ENCODE measurements at regions not wholly inside any gene's neighbourhood (a gene's known extent, or its start where the extent isn't known, plus 50 kb on each side); places are given as distances from the start of the nearest gene placed in this dataset.

DNA sequence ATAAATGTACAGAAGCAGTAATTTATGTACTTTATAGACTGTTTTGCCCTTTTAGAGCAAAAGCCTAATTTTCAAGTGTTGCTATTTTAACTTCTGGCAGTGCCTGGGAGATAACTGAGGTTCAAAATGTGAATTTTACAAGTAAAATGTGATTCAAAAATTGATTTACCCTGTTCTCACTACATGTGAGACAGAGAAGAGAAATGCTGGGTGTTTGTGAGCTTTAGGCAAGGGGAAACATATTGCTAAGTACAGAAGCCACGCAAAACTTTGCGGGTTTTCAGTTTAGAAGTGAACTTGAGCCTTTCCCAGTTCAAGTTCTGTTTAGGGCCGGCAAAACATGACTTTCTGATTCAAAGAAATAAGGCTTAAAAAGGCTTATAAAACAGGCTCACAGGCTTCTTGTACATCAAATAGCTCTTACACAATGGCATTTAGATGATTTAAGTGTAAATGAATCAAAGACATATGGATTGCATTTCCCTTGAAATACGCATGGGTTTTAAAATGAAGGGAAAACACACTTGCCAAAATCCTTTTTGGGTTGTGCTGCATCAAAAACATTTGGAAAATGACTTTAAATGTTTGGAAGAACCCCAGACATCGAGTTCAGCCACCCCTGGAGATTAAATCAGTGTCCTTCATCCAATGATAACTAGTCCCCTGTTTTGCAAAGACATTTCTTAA is 370.8 kb upstream of the MEF2C start:
- TF ChIP-seq ZNF274 (IDR thresholded peaks at IDR 0.05; ENCODE audit: low read depth, low read length): no peak

DNA sequence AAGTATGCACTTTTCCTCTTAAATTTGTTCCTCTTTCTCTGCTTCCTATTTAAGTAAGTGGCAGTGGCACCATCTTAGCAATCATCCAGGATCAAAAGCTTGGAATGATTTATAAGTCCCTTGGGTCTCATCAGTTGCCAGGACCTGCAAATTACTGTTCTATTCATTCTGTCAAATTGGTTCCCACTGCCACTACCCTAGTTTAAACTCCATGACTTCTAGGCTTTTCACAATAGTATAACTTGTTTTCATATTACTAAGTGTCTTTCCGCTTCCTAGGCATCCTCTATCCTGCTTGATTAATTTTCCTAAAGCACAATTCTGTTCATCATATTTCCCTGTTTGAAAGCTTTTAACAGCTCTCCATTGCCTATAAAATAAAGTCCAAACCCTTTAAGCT is 363.9 kb upstream of the MEF2C start:
- H3K4me3 ChIP-seq (ENCODE audit: low read length): no peak overlapping the region
- TF ChIP-seq ZNF274 (IDR thresholded peaks at IDR 0.05; ENCODE audit: low read depth, low read length): no peak

More for the DNA sequence above, 370.8 kb upstream of the MEF2C start:
- no peak overlapping the region for H3K4me3 ChIP-seq (ENCODE audit: low read length)

DNA sequence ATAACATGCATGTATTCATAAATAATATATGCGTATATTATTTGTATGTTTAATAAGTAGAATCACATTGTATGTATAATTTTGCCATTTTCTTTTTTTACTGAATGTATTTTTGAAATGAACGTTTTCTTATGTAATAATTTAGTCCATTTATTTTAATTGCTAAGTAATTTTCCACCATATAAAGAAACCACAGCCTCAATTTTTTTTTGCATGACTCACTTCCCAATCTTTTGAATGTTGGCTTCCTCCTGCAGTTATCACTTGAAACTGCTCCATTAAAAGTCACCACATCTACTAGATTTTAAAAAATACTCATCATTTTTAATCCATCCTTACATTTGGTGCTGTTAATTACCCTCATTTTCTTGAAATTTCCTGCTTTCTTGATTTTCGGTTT is 363.3 kb upstream of the MEF2C start:
- TF ChIP-seq ZNF274 (IDR thresholded peaks at IDR 0.05; ENCODE audit: low read depth, low read length): no peak
- H3K4me3 ChIP-seq (ENCODE audit: low read length): no peak overlapping the region

DNA sequence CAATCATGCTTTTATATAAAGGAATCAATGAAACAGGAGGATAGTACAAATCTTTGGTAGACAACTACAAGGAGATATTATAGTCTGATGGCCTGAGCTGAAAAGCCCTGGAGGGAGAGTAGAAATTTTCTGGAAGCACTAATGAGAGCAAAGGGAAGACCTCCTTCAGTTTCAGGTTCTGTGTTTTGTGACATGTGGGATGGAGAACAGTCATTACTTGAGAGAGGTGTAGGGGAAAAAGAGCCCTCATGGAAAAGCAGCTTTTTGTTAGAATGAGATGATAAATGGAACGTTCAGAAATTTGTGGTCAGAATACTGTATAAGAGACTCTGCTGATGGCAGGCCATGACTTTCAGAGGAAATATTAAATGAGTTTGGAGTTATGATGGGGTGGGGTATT is 360.6 kb upstream of the MEF2C start:
- no peak overlapping the region for H3K4me3 ChIP-seq (ENCODE audit: low read length)
- no peak for TF ChIP-seq ZNF274 (IDR thresholded peaks at IDR 0.05; ENCODE audit: low read depth, low read length)

DNA sequence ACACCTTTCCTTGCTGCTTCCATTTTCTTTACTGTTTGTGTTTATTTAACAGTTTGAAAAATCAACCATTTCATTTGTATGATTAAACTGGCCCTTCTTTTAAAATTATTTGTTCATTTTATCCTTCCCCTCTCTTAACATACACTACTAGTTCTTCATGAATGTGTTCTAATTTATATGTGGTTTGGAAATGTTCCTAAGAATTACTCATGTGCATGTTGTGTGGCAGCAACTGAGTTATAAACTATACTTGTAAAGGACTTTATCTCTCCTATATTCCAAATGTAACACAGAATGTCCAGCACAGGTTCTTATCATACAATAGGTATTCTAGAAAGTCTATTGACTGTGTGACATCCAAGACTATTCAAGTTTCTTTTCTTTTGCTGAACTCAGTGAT is 358.2 kb upstream of the MEF2C start:
- TF ChIP-seq ZNF274 (IDR thresholded peaks at IDR 0.05; ENCODE audit: low read depth, low read length): no peak

DNA sequence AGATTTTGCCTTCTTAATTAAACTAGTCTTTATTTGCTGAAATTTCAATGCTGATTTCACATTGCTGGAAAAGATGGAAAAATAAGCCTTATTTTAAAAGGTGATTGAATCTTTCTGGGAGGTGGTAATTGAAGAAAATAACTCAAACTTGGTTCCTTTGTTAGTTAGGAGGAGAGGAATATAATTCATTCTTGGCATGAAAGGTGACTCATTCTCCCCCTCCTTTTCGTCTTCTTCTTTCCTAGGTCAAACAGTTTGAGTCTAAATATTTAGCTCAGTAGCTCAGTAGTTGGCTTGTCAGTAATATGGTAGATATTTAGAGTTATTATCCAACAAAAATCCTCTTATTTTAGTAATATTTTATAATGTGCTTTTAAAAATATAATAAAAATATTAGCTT is 353.9 kb upstream of the MEF2C start:
- no peak overlapping the region for H3K4me3 ChIP-seq (ENCODE audit: low read length)
- no peak for TF ChIP-seq ZNF274 (IDR thresholded peaks at IDR 0.05; ENCODE audit: low read depth, low read length)

More for the DNA sequence above, 358.2 kb upstream of the MEF2C start:
- no peak overlapping the region for H3K4me3 ChIP-seq (ENCODE audit: low read length)

DNA sequence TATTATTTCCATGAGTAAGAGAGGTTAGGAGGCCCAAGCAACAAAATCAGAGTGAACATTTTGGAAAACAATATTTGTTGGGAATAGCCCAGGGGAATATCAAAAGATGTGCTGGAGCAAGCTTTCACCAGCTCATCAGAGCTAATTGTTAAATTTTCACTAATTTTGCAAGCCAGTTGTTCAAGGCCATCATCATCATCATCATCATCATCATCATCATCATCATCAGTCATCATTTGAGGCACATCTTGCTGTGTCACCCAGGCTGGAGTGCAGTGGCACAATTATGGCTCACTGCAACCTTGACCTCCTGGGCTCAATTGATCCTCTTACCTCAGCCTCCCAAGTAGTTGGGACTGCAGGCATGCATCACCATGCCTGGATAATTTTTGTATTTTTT is 350.5 kb upstream of the MEF2C start:
- TF ChIP-seq ZNF274 (IDR thresholded peaks at IDR 0.05; ENCODE audit: low read depth, low read length): no peak
- H3K4me3 ChIP-seq (ENCODE audit: low read length): no peak overlapping the region

DNA sequence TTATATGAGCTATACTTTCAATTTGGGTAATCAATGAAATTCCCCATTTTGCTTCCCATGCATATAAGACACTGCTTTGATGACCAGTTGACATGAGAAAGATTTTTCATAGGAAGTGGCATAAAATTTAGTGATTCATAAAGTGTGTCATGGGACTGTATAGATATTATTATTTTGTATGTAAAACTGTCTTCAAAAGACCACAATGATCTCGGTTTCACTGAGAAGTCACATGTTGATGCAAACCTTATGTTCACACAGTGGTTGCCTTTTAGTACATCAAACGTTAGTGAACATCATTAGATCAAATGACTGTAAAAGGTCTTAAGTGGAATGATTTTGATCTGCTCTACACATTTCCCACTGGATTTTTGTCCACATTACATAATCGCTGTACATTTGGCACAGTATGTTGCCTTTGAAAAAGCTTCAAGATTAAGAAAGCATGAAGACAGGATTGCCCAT is 349.2 kb upstream of the MEF2C start:
- no peak overlapping the region; the same call in 1 of the 2 replicates for H3K4me3 ChIP-seq (ENCODE audit: low read length)
- TF ChIP-seq ZNF274 (IDR thresholded peaks at IDR 0.05; ENCODE audit: low read depth, low read length): no peak

DNA sequence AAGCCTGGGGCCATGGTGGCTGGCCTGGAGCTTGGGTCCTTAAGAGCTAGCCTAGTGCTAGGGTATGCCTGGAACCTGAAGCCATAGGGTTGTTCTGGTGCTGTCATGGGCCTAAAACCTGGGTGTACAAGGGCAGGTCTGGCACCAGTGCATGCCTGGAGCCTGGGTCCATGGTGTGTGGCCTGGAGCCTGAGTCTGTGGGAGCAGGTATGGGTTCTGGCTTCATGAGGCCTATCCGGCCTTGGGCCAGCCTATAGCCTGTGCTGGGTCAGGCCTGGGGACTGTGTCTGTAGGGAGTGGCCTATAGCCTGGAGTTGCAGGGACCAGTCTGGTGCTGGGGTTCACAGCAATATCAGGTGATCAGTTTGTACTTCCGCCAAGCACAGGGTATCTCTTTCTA is 347.2 kb upstream of the MEF2C start:
- H3K4me3 ChIP-seq (ENCODE audit: low read length): no peak overlapping the region
- no peak for TF ChIP-seq ZNF274 (IDR thresholded peaks at IDR 0.05; ENCODE audit: low read depth, low read length)

DNA sequence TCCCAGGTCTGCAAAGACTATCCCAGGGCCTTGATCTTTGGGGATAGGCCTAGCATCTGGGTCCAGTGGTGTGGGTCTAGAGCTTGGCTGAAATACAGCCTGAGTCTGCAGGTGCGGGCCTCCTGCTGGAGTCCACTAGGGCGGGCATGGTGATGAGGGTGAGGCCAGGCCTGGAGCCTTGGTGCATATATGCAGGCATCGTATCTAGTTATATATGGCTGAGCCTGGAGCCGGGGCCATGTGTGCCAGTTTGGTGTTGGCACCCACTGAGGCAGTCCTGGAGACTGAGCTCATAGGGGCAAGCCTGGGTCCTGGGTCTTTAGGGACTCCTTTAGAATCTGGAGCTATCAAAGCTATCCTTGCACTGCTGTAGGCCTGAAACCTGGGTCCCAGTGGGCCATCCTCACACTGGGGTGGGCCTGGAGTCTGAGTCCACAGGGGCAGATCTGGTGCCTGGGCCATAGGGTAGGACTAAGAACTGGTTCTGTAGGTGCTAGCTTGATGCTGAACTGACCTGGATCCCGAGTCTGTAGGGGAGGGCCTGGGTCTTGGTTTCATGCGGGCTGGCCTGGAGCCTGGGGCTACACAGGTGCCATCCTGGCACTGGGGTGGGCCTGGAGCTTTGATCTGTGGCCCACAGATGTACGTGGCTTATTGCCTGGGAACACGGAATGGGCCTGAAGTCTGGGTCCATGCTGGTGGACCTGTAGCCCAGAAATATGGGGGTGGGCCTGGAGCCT is 346.5 kb upstream of the MEF2C start:
- H3K4me3 ChIP-seq (ENCODE audit: low read length): no peak overlapping the region
- TF ChIP-seq ZNF274 (IDR thresholded peaks at IDR 0.05; ENCODE audit: low read depth, low read length): no peak

DNA sequence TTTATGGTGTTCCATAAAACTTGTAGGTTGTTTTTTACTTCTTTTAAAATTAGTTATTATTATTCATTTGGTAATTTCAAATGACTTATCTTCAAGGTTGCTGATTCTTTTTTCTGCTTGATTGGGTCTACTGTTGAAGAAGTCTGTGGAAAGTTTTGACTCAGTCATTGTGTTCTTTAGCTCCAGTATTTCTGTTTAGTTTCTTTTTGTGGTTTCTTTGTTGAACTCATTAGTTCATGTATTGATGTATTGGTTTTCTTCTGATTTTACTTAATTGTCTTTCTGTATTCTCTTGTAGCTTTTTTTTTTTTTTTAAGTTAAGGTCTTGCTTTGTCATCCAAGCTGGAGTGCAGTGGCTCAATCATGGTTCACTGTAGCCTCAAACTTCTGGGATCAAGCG is 345.4 kb upstream of the MEF2C start:
- H3K4me3 ChIP-seq (ENCODE audit: low read length): no peak overlapping the region
- no peak for TF ChIP-seq ZNF274 (IDR thresholded peaks at IDR 0.05; ENCODE audit: low read depth, low read length)

DNA sequence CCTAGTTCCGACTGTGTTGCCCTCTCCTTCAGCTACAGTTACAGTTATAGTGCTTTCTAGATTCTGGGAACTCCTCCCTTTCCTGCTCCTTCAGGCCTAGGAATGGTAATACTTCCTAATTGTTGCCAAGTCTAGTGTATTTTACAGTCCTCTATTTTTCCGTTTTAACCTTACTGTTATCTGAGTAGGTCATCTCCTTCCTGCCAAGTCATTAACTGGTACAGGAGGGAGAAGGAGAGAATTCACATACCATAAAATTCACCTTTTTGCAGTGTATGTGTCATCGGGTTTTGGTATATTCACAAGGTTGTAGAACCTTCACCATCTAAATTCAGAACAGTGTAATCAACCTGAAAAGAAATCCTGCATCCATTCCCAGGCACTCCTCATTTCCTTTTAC is 335.4 kb upstream of the MEF2C start:
- H3K4me3 ChIP-seq (ENCODE audit: low read length): no peak overlapping the region
- TF ChIP-seq ZNF274 (IDR thresholded peaks at IDR 0.05; ENCODE audit: low read depth, low read length): no peak

DNA sequence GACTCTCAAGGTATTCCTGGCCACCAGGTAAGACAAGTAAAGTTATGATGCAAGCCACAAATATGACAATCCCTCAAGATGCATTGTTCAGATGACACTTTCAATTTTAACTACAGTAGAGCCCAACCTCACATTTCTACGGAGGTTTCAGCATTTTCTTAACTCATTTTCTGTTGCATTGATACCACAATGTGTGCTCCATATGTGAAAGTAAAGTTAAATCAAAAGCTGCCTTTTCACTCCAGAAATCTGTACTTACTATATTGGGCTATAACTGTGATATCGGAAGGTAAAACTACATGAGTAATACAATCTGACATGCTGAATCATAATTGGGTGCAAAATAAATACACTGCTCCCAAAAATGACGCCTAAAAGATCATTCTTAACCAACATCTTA is 333.6 kb upstream of the MEF2C start:
- no peak for TF ChIP-seq ZNF274 (IDR thresholded peaks at IDR 0.05; ENCODE audit: low read depth, low read length)

DNA sequence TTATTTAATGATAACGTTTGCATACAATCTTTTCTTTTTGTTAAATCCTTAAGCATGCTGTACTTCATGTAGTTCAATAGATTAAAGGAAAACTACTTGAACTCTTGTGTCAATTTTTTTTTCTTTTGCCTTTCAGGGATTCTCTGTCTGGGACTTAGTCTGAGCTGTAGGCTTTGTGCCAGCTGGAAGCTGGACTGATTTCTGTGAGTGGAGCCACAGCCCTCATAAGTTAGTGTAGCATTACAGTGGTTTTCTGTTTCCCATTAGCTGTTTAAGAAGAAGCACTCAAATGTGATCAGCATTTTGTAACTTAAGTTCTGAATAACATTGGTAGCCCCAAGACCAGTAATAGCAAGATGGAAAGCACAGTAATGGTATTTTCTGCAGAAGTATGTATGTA is 330.6 kb upstream of the MEF2C start:
- H3K4me3 ChIP-seq (ENCODE audit: low read length): no peak overlapping the region
- no peak for TF ChIP-seq ZNF274 (IDR thresholded peaks at IDR 0.05; ENCODE audit: low read depth, low read length)

More for the DNA sequence above, 333.6 kb upstream of the MEF2C start:
- H3K4me3 ChIP-seq (ENCODE audit: low read length): no peak overlapping the region

DNA sequence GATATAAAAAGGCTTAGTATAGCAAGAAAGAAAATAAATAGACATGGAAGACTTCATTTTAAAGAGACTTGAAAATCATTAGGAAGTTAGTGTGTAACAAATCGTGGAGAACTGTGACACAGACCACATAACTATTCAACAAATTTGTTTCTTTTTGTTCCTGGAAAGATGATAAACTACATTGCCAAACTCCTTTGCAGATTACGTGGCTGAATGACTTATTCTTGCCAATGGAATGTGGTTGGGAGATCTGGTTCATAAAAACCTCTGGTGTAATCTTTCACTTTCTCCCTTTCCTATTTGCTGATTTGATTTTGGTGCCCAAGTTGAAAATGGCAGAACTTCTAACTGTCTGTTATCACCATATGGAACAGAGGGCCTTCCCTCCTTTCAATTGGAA is 328.9 kb upstream of the MEF2C start:
- TF ChIP-seq ZNF274 (IDR thresholded peaks at IDR 0.05; ENCODE audit: low read depth, low read length): no peak

More for the DNA sequence above, 328.9 kb upstream of the MEF2C start:
- H3K4me3 ChIP-seq (ENCODE audit: low read length): no peak overlapping the region

Measured in GM08714 (cell line).